GM23248 (cell line): ENCODE measurements at regions not wholly inside any gene's neighbourhood (a gene's known extent, or its start where the extent isn't known, plus 50 kb on each side); places are given as distances from the start of the nearest gene placed in this dataset.

Experiments
- EZH2 ChIP-seq: fragments of 200-600 bp; sonication (generic); IDR thresholded peaks from 2 replicates; pipeline ENCODE4 v1.6.1; 2018; ENCODE audit warnings: antibody characterized with exemption, mild to moderate bottlenecking; ENCODE audit not compliant: insufficient read depth, poor library complexity, severe bottlenecking
- EZH2phosphoT487 ChIP-seq: fragments of 200-600 bp; sonication (generic); IDR thresholded peaks from 2 replicates; pipeline ENCODE4 v1.6.1; 2018; ENCODE audit warnings: antibody characterized with exemption, moderate library complexity, mild to moderate bottlenecking, low read depth; ENCODE audit not compliant: insufficient read depth

DNA sequence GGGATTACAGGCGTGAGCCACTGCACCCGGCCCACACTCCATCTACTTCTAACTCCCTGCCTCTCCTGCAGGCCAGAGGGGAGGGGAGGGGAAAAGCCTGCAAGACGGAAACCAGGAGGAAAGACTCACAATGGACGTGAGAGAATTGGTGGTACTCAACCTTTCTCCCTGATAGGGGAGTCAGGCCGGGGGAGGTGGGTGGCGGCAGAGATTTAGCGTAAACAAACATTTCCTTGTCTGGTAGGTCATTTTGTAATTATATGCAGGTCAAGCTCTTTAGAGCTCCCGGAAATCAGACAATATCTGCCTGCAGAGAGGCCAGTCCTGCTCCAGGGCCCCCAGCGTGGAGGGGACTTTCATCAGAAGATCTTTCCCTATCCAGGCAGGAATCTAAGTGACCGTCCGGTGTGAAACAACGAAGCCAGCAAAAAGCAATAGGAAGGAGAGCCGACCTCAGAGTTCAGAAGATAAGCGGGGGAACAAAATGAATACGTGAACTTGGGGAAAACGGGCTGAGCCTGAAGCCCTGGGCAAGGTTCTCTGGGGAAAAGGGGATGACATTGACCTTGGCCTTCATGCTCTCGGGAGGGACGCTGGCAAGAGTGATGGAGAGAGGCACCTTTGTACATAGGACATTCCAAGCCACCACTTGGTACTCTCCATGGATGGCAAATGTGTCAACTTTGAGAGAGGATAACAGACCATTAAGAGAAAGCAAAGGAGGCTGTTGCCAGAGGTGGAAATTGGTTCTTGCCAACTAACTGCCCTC lies 62.3 kb downstream of the SPRING1 start:
- no peak for TF ChIP-seq EZH2
- no peak for TF ChIP-seq EZH2phosphoT487
